ENCODE measurements at regions not wholly inside any gene's neighbourhood (a gene's known extent, or its start where the extent isn't known, plus 50 kb on each side); places are given as distances from the start of the nearest gene placed in this dataset.
A peak's percentile ranks its signal among the peaks of the same experiment; 100 is the strongest.

DNA sequence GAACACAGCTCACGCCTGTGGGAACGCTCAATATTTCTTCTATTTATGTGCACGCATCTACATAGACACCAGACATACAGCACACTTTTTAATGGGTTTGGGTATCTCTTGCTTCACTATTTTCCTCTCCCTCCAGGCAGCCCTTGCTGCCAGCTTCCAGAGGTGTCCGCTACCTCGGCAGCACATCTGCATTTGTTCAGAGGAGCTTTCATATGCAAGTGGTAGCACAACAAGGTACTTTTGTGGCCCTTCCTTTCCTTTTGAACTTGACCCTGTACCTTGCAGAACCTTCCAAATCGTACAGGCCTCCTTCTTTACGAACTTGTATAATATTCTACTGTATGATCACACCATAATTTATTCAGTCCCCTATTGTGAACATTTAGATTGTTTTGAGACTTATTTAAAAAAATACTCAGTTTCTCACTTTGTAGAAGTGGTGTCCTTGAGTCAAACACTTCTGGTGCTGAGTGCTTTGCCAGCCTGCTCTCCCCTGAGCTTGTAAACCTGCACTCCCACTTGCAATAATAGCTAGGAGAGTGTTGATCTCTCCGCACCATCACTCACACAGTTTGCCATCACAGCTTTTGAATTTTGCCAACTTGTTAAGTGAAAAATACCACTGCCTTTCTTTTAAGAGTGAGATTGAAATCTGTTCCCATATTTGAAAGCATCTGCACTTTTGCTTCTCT is 106.0 kb upstream of the ZNF32 start:
- DNase-seq = no peak

DNA sequence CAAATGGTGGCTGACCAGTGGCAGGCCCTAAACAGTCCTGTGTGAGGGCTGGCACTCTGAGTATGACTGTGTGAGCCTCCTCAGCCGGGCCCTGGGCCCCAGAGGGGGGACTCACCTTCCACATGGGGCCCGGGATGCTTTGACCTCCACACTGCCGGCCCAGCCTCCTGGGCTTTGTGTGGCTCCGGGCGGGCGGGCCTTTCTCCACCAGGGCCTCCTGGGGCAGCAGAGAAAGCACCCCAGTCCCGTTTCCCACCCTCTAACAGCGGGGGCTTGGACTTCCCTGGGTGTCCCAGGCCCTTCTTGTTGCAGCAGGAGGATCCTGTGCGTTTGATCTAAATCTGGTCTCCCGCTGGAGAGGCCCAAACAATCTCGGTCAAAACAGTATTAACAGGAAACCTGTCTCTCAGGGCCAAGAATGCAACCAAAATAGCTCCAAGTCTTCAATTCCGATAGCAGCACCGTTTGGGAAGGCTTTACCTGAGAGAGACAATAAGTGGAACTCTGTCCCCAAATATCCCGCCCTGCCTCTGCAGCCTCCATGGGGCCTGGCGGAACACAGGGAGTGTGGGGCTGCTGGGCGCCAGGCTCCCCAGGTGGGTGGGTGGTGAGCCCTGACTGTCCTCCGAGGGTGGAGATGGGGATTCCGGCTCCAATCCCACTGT is 104.8 kb upstream of the ZNF32 start:
- DNase-seq = no peak

DNA sequence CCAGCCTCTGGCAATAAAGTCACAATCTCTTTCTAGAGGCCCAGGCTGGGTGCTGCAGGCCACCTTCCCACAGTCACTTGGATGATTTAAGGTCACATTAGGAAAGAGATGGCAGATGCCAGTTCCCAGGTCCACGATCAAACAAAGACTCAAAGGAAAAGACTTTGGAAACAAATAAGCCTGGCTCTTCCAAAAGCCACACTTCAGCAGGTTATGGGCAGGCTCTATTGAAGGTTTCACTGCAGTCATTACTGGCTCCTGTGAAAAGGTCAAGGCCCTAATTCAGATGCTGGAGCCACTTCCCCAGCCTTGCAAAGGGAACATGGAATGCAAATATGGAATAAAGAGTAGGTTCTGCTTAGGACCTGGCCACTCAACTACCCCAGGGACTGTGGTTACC is 104.0 kb upstream of the ZNF32 start:
- no peak for DNase-seq

DNA sequence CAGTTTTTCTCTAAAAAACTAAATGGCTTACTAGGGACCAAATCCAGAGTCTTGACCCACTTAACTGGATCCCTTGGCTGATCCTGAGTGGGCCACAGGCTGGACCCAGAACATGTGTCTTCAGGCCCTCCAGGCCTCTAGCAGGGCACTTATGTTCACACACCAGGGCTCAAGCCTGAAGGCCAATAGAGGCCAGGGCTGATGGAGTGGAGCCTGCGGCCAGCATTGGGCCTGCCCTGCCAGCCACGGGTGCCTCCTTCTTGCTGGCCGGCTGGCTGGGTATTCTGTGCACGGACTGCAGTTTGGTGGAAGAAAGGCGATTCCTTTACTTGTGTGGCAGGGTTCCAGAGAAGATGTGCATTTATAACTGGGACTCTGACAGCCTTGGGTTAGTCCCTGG is 103.0 kb upstream of the ZNF32 start:
- no peak for DNase-seq

DNA sequence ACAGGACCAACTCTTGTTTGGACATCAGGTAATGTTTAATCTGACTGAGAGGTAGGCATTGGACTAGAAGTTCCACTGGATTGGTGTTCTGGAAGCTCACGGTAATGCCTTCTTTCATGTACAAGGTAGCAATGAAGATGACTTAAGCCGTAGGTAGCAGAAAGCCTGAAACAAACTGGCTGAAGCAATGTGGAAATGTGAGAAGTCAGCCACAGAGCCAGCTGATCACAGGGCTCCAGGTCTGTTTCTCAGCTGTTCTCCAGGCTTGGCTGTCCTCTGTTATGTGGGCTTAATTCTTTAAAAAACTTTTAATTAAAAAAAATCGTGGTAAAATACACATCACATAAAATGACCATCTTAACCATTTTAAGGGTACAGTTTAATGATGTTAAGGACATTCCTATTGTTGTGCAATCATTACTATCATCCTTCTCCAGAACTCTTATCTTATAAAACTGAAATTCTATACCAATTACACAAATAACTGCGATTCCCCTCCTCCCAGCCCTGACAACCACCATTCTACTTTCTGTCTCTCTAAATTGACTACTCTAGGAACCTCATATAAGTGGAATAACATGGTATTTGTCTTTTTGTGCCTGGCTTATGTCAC is 101.4 kb upstream of the ZNF32 start:
- no peak for DNase-seq

DNA sequence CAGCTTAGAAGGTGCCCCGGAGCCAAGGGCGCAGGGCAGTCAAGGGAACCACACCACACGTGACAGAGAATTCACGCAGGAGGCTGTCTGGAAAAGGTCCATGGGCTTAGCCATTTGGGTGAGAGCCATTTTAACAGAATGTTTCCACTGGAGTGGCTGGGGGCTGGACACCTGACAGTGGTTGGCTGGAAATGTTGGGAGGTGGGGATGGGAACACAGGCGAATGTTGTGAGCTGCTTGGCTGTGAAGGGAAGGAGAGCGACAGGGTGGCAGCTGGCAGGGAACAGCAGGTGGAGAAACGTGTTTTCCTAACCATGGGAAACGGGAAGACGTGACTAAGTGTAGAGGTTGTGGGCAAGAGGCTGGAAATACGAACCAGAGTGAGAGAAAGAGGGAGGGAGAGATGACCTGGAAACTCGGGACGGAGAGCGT is 100.5 kb upstream of the ZNF32 start:
- DNase-seq = no peak

DNA sequence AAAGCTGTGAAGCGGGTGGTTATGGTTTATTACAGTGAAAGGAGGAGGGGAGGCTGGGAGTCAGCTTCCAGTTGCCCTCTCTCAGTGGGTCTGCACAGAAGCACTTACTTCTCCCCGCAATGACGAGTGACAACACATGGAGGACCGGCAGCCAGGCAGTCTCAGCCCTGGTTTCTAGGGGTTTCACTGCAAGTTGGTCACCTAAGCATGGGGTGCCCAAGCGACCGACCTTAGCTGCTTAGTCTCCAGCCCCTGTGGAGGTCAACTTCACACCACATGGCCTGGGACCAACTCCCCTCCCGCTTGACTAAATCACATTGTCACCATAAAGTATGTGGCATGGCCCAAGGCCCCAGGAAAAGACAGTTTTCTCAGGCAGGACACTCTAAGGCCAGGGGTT is 99.9 kb upstream of the ZNF32 start:
- no peak for DNase-seq

DNA sequence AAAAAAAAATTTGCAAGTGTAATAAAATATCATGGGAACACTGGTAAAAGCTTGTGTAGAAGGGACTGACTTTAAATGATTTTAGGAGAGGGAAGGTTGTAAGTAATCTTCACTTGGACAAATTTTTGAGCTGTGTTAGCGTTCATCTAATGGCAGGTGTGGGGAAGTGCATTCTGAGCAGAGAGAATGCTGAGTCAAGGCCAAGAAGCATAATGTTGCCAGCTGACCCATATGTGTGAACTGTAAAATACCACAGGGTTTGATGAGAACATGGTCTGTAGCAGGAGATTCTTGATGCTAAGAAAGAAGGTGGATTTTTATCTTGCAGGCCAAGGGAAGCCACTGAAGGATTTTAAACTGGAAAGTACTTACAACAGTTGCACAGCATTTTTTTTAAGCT is 98.2 kb upstream of the ZNF32 start:
- no peak for DNase-seq

DNA sequence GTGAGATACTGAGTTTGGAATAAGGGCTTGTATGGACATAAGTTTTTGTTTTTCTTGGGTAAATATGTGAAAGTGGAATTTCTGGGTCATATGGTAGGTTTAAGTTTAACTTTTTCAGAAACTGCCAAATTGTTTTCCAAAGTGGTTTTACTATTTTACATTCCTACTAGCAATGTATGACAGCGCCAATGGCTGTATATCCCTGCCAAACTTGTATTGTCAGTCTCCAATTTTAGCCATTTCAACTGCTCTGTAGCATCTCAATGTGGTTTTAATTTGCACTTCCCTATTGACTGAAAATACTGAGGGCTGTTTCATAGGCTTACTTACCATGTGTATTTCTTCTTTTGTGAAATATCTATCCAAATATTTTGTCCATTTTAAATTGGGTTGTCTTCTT is 90.5 kb upstream of the ZNF32 start:
- no peak for DNase-seq

DNA sequence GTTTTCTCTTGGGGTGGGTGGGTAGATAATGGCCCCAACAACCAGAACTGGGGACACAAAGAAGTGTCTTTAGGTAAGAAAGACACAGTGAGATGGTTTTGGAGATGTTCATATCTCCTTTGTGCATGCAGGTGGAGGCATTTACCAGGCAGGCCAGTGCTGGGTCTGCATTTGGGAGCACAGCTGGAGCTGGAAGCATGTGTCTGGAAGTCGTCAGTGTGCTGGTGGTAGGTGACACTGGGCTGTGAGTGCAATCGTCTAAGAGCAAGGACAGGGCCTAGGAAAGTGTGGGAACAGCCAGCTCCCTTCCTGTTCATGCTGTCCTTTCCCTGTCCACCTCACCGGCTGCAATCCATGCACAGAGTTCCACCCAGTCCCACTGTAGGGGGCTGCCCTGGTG is 88.3 kb upstream of the ZNF32 start:
- DNase-seq = no peak

DNA sequence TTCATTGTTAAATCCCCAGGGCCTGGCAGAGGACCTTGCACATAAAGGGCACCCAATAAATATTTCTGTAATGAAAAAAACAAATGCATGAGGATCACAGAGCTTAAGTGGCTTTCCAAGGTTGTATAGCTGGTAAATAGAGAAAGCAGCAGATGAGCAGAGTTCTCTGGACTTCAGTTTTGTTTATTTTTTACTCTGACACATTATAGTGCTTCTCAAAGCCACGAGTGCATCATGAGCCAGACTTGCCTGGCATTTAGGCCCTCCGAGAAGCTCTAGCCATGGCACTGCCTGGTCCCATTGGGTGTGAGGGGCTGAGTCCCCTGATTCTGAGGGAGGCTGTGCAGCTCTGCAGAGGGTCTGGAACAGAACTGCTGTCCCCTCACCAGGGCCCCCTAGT is 87.2 kb upstream of the ZNF32 start:
- DNase-seq = no peak

DNA sequence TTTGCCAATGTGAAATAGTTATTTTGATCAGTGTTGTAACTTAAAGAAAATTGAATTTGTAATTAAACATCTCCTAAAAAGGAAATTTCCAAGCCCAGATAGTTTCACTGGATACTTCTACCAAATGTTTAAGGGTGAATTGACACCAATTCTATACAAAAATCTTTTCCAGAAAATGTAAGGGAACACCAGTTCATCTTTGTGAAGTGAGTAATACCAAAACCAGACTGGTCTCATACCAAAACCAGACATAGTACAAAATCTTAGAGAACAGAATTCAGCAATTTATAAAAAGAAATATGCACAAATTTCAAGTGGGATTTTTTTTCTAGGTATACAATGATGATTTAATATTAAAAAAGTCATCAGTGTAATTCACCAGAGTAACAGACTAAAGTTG is 86.0 kb upstream of the ZNF32 start:
- no peak for DNase-seq

DNA sequence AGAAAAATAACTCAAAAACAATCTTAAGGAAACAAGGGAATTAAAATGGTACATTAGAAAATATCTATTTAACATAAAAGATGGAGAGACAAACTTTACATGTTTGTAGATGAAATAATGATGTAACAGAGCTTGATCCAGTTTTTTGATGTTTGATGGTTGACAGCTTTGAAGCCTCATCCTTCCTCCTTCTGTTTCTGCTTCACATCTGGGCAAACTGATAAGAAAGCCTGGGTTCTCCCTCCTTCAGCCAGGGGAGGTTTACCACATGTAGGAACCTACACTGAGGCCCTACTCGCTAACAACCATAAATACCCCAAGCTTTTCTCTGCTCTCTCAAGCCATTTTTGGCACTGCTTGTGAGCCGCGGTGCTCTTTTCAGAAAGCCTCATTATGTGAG is 82.8 kb upstream of the ZNF32 start:
- DNase-seq = no peak

DNA sequence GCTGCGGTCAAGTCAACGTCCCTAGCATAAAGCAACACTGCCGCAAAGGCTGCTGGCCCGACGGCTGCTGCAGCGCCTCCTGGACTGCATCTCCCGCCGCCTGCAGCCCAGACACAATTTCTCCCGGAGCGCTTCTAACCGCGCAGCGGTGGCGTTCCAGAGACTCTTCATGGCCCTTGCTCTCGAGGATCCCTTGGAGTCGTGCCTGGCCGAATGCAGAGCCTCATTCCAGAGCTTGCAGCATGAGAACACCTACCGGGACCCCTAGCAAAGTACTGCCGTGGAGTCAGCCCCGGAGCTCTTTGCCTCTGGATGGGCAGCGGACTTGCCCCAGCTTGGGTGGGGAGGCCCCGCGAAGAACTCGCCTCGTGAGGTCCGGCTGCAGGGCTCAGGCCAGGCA is 79.7 kb upstream of the ZNF32 start:
- DNase-seq = no peak

DNA sequence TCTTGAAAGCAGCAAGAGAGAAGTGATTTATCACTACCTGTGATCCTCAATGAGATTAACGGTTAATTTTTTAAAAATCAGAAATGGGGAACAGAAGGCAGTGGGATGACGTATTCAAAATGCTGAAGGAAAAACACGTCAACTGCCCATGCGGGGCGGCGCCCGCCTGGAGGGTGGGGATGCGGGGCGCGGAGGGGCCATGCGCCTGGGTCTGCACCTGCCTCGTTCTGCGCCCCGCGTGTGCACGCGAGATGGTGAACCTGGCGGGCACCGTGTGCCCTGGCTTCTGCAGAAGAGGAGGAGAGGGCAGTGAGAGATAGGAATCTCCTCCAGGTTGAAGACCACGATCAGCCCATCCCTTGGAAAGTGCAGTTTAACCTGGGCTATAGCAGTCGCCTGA is 79.3 kb upstream of the ZNF32 start:
- DNase-seq = no peak

DNA sequence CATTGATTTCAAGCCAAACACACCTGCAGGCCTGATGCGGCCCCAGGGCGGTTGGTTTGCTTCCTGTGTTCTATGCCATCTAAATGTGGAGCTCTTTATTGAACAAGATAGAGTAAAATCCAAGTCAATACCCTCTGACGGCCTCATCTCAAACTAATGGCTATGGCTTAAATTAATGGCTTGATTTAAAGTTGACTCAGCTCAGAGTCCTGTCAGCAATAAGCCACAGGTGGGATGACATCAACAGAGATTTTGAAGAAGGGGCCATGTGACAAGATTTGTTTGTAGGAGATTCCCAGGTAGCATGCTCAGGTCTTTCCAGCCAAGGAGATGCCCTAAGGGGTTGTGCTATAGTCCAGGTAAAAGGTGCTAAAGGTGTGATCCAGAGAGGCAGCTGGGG is 66.7 kb upstream of the ZNF32 start:
- peak; percentile 28 for DNase-seq

DNA sequence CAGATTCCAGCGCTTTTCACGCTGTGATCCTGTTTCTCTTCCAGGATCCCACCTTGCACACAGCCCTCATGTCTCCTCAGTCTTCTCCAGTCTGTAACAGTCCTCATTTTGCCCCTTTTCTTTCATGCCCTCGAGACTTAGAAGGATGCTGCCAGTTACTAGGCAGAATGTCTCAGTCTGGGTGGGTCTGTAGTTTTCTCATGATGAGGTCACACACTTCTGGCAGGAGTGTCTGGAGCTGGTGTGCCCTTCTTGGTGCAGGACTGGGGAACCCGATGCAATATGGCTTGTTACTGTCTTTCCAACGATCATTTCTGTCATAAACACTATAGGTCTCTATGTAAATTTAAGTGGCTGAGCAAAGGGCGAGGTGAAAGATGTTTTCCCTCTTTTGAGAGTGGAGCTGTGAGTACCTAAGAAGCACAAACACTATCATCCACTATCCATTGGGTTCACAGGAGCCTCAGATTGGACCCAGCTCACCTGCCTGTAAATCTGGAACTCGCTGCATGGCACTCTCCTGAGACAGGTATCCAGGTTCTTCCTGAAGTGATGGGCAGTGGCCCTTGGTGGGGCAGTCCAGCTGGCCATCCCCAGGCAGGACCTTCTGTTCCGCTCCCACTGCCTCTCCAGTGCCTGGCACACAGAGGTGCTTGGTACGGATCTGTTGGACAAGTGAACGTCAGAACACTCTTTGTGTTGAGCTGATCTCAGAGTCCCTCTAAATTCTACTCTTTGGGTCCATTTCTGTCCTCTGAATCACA is 64.3 kb upstream of the ZNF32 start:
- DNase-seq = no peak

DNA sequence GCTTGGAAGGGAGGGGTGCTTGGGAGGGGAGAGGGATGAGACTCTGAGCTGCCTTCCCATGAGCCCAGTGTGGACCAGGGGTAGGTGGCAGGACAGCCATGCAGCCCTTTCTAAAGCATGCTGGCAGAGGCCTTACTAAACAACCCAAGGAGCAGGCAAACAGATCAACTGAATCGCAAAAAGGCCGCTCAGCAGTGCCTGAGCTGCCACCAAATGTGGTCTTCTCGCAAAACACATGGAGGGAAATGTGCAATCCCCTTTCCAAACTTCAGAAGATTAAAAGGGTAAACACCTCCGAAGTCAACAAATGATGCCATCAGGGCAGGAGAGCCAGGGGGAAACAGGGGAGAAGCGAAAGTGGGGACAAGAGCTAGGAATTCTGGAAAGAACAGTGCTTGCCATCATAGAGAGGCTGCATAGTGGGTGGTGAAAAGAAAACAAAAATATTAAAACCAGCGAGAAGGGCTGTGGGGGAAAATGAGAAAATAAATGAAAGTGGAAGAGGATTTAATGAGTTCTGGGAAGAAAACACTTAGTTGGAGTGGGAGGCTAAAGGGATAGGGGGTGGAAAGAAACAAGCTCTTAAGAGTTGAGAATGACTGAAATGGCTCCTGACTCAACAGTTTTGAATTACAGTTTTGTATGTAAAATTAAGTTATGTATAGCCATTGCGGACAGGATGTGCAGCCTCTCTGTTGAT is 62.2 kb upstream of the ZNF32 start:
- no peak for DNase-seq

DNA sequence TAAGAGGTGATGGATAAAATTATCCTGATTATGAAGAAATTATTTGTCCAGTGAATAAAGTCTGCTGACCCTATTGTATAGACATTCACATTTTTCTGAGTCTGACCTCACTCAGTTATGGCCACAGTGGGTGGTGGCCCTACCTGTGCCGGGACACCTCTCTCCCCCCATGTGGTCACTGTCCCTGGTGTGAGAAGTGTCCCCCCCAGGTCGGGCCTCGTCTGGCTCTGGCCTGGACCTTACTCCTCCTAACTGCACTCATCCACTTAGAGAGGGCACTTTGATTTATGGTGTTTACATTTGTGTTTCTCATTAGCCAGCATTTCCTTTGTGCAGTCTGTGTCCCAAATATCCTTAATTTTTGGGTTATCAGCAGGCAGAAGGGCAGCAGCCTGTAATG is 59.6 kb upstream of the ZNF32 start:
- no peak for DNase-seq

DNA sequence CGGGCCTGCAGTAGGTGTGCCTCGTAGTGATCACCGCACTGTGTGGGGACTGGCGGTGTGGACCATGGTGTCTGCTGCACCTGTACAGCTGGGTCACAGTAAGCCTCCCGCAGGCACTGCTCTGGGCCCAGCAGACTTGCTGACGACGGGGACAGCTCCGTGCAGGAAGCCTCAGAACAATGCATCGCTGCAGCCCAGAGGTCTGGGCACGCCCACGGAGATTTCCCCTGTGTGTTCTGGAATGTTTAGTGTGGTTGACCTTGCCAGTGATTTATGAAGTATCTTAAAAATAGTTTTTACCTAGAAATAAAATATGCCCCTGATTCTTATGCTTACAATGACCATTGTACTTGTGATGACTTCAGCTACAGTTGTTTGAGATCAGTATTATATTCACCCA is 59.1 kb upstream of the ZNF32 start:
- DNase-seq = no peak

DNA sequence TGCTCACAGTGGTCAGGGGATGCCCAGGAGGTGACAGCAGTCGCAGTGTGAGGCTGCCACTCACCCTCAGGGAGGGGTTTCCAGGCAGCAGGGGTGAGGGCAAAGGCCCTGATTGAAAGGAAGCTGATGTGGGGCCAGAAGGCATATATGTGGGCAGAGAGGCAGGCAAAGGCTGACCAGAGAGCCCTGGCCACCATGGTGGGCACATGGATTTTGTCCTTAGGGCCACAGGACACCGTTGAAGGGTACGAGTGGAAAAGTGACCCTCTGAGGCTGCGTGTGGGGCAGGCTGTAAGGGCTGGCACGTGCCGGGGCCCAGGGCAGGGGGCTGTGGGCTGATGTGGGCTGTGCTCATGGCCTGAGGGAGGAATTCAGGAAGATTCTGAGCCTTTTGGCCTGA is 57.5 kb upstream of the ZNF32 start:
- DNase-seq = no peak

DNA sequence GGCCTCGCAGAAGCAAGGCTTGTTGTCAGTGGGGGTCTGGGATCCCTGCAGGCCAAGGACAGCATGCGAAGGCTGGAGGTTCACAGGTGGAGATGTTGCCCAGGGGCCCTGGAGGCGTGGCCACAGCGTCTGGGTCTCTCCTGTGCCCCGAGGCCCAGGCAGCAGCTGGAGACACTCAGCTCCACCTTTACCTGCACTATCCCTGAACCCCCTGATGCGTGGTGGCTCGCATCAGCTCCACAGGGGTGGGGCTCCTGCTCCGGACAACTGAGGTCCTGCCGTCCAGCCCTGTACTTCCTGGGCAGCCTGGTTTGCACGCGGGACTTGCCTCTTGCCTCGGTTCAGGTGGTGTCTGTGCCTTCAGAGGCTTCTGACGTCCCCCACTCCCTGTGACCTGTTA is 54.6 kb upstream of the ZNF32 start:
- no peak for DNase-seq

DNA sequence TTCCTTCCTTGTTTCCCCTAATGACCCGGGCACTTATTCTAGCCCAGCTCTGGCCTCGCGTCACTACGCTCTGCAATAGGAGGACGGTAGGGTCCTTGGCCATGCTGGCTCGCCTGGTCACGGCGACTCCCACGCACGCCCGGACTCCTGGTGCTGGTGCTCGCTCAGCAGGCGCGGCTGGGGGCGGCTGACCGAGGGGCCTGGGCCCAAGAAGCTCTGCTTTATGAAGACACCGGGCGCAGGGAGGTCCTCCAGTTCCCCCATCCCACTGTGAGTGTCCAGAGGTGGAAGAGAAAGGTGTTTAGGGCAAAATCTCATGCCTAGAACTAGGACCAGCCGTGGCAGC is 54.2 kb upstream of the ZNF32 start:
- DNase-seq = no peak
